Mucosa of descending colon (tissue), 3 donors: ENCODE measurements at regions not wholly inside any gene's neighbourhood (a gene's known extent, or its start where the extent isn't known, plus 50 kb on each side); places are given as distances from the start of the nearest gene placed in this dataset.

Source experiments
- ATAC-seq: fragments of 200-7000 bp; cut with Tn5 transposase; one replicate; pipeline ENCODE4 v1.9.1; 2020; ENCODE audit warnings: mild to moderate bottlenecking, moderate library complexity
- DNase-seq, 3 donors: peaks; one replicate each; pipeline ENCODE4 v3.0.0-alpha.2; 2020
- H3K36me3 ChIP-seq: fragments of 200-600 bp; one replicate; pipeline ENCODE4 v1.8.0; 2021; ENCODE audit warnings: low read depth, mild to moderate bottlenecking
- H3K4me1 ChIP-seq: fragments of 200-600 bp; one replicate; pipeline ENCODE4 v1.8.0; 2021; ENCODE audit warnings: low read depth, mild to moderate bottlenecking
- H3K4me3 ChIP-seq: fragments of 200-600 bp; one replicate; pipeline ENCODE4 v1.8.0; 2021; ENCODE audit warnings: mild to moderate bottlenecking
- H3K9me3 ChIP-seq: fragments of 200-600 bp; one replicate; pipeline ENCODE4 v1.8.0; 2021; ENCODE audit warnings: mild to moderate bottlenecking
- CTCF ChIP-seq: fragments of 200-600 bp; IDR thresholded peaks from one replicate; pipeline ENCODE4 v1.8.0; 2022; ENCODE audit warnings: antibody characterized with exemption, mild to moderate bottlenecking
- intact Hi-C, 2 donors: fragments of 100-400 bp; cut with DNase I in 1 of 2; cut with micrococcal nuclease in 1 of 2; formaldehyde crosslinking; loops; one replicate each; pipeline versions ENCODE4 v1.11.0 to v1.11.1; 2022; cut with DNase I, micrococcal nuclease
- donor health status: DM: no; HTN: no; CAD: no; lungs with moderate emphysema.
- donor health status: DM: no; HTN: no; CAD: no.
- donor health status: DM: no; HTN: yes; CAD: no.

GRCh38 chr6:14530385-14530784 is 412.8 kb downstream of the CD83 start:
- TF ChIP-seq CTCF, result no peak
- Histone ChIP-seq H3K4me3 (no peak overlapping the region), H3K9me3 (no peaks in the 10 kb centered on the region), H3K4me1 (no peaks in the 10 kb centered on the region), H3K36me3 (no peaks in the 10 kb centered on the region)
- intact Hi-C loops, result no loop called here
- DNase-seq, result no peak
- no peak for ATAC-seq

DNA sequence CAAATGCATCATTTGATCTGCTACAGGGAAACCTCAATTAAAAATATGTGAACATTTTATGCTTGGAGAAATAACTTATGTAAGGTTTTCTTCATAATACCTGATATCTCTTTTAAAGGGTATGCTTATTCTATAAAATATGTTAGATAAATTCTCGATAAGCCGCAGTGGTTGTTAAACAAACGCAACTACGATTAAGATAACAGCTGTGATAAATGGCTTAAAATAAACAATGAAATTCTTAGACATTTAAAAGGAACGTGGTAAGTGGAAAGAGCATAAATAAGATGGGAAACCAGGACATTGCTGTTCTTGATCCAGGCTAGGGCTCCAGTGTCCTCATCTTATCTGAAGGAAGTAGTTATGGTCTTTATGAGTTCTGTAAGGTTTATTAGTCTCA is 415.9 kb downstream of the CD83 start:
- DNase-seq (no peak), ATAC-seq (no peak)
- no peaks in the 10 kb centered on the region for H3K36me3 ChIP-seq
- no peaks in the 10 kb centered on the region for H3K9me3 ChIP-seq
- no peak for TF ChIP-seq CTCF
- intact Hi-C loops, result no loop called here
- no peak overlapping the region for H3K4me3 ChIP-seq
- H3K4me1 ChIP-seq, result no peaks in the 10 kb centered on the region

DNA sequence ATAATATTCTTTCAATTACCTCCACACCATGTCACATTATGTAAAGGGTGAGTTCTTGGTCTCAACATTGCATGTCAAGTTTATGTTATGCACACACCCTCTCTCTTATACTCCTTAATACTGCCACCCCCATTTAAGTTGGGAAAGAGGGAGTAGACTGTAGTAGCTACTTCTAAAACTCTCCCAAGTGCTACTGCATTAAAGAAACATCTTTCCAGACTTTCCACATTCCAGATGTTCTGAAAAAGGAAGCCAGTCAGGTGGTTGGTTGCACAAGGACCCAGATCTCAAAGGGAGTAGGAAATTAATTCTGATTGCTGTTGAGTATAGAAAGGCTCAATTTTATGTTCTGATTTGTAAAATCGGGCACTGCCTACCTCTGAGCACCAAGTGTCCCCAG is 419.5 kb downstream of the CD83 start:
- intact Hi-C loops, result no loop called here
- ATAC-seq, result no peak
- DNase-seq, result no peak
- H3K4me1 ChIP-seq, result no peaks in the 10 kb centered on the region
- TF ChIP-seq CTCF, result no peak
- no peaks in the 10 kb centered on the region for H3K36me3 ChIP-seq
- no peak overlapping the region for H3K4me3 ChIP-seq
- no peaks in the 10 kb centered on the region for H3K9me3 ChIP-seq

- intact Hi-C loops, result no loop called here
- no peak for TF ChIP-seq CTCF
- no peaks in the 10 kb centered on the region for H3K9me3 ChIP-seq
- H3K36me3 ChIP-seq, result no peaks in the 10 kb centered on the region
- DNase-seq (no peak), ATAC-seq (no peak)
- H3K4me1 ChIP-seq, result no peaks in the 10 kb centered on the region
- no peak overlapping the region for H3K4me3 ChIP-seq
Measured at GRCh38 chr6:14540276-14540675, 422.7 kb downstream of the CD83 start.

GRCh38 chr6:14540810-14541540 is 423.4 kb downstream of the CD83 start:
- DNase-seq, result no peak
- no peak for TF ChIP-seq CTCF
- Histone ChIP-seq H3K9me3 (no peaks in the 10 kb centered on the region), H3K4me1 (no peaks in the 10 kb centered on the region), H3K36me3 (no peaks in the 10 kb centered on the region), H3K4me3 (no peak overlapping the region)
- intact Hi-C loops, result no loop called here
- no peak for ATAC-seq
